ENCODE measurements at regions not wholly inside any gene's neighbourhood (a gene's known extent, or its start where the extent isn't known, plus 50 kb on each side); places are given as distances from the start of the nearest gene placed in this dataset.

DNA sequence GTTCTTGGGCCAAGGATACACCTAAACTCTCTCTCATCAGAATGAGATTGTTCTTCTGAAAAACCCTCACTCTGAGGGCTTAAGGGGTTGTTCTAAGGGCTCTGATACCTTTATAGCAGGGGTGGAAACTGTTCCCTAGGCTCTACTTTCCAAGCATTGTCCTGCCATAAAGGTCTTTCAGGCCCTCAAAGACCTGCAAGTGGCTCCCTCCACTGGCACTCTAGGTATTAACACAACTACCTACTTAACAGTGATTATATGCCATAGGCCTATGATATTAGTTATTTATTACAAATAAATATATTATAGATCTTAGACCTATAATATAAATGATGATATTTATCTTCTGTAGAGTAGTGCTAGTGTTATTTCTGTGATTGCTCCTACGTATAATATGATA, 473.7 kb upstream of the RPS6KA3 start:
- no peaks in the 10 kb centered on the region for H3K36me3 ChIP-seq (ENCODE audit: insufficient read depth, low read length)
- no peaks in the 10 kb centered on the region for H3K9me2 ChIP-seq (ENCODE audit: insufficient read depth, low read length)
- CTCF ChIA-PET (ENCODE audit: unreplicated experiment), result no interaction called here
- no peak overlapping the region for H3K4me3 ChIP-seq (ENCODE audit: low read depth, low read length, poor library complexity, severe bottlenecking)
- H3K4me1 ChIP-seq (ENCODE audit: insufficient read depth, low read length, poor library complexity, severe bottlenecking), result no peaks in the 10 kb centered on the region
- POLR2A ChIA-PET, result no interaction called here
- H4K20me1 ChIP-seq (ENCODE audit: insufficient read depth, low read length), result no peaks in the 10 kb centered on the region
- no peaks in the 10 kb centered on the region for H3K79me2 ChIP-seq (ENCODE audit: insufficient read depth, low read depth, low read length)
- H3K4me2 ChIP-seq (ENCODE audit: low read length), result no peak overlapping the region
- H3K9me3 ChIP-seq (ENCODE audit: low read length), result no peaks in the 10 kb centered on the region
- no peak overlapping the region for H2AFZ ChIP-seq (ENCODE audit: low read length)
- no TSS peak for BruUV-seq (replicated peaks)
- no peak for TF ChIP-seq EZH2phosphoT487 (IDR thresholded peaks at IDR 0.05; ENCODE audit: borderline replicate concordance, low read depth, low read length)
- TF ChIP-seq, protein P1, sequence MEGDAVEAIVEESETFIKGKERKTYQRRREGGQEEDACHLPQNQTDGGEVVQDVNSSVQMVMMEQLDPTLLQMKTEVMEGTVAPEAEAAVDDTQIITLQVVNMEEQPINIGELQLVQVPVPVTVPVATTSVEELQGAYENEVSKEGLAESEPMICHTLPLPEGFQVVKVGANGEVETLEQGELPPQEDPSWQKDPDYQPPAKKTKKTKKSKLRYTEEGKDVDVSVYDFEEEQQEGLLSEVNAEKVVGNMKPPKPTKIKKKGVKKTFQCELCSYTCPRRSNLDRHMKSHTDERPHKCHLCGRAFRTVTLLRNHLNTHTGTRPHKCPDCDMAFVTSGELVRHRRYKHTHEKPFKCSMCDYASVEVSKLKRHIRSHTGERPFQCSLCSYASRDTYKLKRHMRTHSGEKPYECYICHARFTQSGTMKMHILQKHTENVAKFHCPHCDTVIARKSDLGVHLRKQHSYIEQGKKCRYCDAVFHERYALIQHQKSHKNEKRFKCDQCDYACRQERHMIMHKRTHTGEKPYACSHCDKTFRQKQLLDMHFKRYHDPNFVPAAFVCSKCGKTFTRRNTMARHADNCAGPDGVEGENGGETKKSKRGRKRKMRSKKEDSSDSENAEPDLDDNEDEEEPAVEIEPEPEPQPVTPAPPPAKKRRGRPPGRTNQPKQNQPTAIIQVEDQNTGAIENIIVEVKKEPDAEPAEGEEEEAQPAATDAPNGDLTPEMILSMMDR (conservative IDR thresholded peaks at IDR 0.05; ENCODE audit: low read length), result no peak
- no peak overlapping the region for H3K27ac ChIP-seq (ENCODE audit: low read depth, low read length, poor library complexity, severe bottlenecking)
- no peak for DNase-seq (ENCODE audit: low spot score)
- intact Hi-C loops (cut with micrococcal nuclease; ENCODE audit: unreplicated experiment), result no loop called here

DNA sequence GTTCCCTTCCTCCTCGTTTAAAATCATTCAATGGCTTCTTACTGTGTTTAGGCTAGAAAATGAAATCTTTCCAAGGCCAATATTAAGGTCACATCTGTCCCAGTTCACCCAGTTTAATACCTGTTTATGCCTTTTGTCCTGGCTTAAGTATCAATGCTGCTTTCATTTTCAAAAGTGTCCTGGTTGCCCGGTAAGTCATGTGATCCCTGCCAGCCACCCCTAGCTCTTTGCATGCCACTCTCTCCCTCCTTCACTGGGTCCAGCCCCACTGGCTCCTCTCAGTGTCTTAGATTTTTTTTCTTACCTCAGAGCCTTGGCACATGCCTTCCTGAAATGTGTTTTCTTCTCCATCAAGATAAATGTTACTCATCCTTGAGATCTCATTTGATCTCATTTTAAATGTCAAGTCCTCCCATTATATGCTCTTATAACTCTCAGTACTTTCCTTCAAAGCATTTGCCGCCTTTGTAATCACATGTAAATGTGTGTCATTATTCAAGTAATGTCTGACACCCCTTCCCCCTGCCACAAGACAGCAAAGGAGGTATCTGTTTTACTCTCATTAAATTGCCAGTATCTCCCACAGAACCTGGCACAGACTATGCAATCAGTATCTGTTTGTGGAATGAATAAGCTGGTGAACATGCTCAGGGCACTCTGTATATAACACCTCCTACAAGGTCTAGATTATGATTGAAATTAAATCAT, 472.5 kb upstream of the RPS6KA3 start:
- Histone ChIP-seq H3K9me3 (ENCODE audit: low read length) (no peaks in the 10 kb centered on the region), H3K4me3 (ENCODE audit: low read depth, low read length, poor library complexity, severe bottlenecking) (no peak overlapping the region), H4K20me1 (ENCODE audit: insufficient read depth, low read length) (no peaks in the 10 kb centered on the region), H3K36me3 (ENCODE audit: insufficient read depth, low read length) (no peaks in the 10 kb centered on the region), H2AFZ (ENCODE audit: low read length) (no peak overlapping the region), H3K4me1 (ENCODE audit: insufficient read depth, low read length, poor library complexity, severe bottlenecking) (no peaks in the 10 kb centered on the region), H3K79me2 (ENCODE audit: insufficient read depth, low read depth, low read length) (no peaks in the 10 kb centered on the region), H3K9me2 (ENCODE audit: insufficient read depth, low read length) (no peaks in the 10 kb centered on the region), H3K4me2 (ENCODE audit: low read length) (no peak overlapping the region), H3K27ac (ENCODE audit: low read depth, low read length, poor library complexity, severe bottlenecking) (no peak overlapping the region)
- POLR2A ChIA-PET, result no interaction called here
- no peak for DNase-seq (ENCODE audit: low spot score)
- TF ChIP-seq, protein P1 (conservative IDR thresholded peaks at IDR 0.05; ENCODE audit: low read length), result no peak
- TF ChIP-seq EZH2phosphoT487 (IDR thresholded peaks at IDR 0.05; ENCODE audit: borderline replicate concordance, low read depth, low read length), result no peak
- CTCF ChIA-PET (ENCODE audit: unreplicated experiment), result no interaction called here
- no TSS peak for BruUV-seq (replicated peaks)
- intact Hi-C loops (cut with micrococcal nuclease; ENCODE audit: unreplicated experiment), result no loop called here

DNA sequence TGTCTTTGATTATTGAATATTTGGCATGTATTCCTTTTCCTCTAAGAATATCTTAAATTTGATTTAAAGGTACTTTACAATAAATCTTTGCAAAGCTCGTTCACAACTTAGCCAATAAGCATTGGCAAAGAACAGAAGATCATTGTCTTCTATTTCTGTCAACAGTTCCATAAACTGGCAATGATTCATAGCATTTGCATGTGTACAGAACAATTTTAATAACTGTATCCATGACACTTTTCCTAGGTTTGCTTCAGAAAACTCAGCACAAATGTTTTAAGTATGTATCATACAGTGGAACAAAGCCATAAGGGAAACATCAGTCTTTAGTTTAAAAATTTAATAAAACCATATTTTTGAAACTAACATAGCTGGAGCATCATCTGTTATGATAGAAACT, 462.7 kb upstream of the RPS6KA3 start:
- H3K36me3 ChIP-seq (ENCODE audit: insufficient read depth, low read length), result no peaks in the 10 kb centered on the region
- no peaks in the 10 kb centered on the region for H3K79me2 ChIP-seq (ENCODE audit: insufficient read depth, low read depth, low read length)
- intact Hi-C loops (cut with micrococcal nuclease; ENCODE audit: unreplicated experiment), result no loop called here
- no peak for DNase-seq (ENCODE audit: low spot score)
- no peak overlapping the region for H3K4me3 ChIP-seq (ENCODE audit: low read depth, low read length, poor library complexity, severe bottlenecking)
- ChIA-PET POLR2A (interaction anchor here (0.5 kb wide), 1 partner anchor 34 kb away, joined by 3 read pairs; no protein-coding TSS in a partner anchor), CTCF (ENCODE audit: unreplicated experiment) (no interaction called here)
- H3K4me2 ChIP-seq (ENCODE audit: low read length), result no peak overlapping the region
- H4K20me1 ChIP-seq (ENCODE audit: insufficient read depth, low read length), result no peaks in the 10 kb centered on the region
- BruUV-seq (replicated peaks), result no TSS peak
- no peak overlapping the region for H3K27ac ChIP-seq (ENCODE audit: low read depth, low read length, poor library complexity, severe bottlenecking)
- H3K4me1 ChIP-seq (ENCODE audit: insufficient read depth, low read length, poor library complexity, severe bottlenecking), result no peaks in the 10 kb centered on the region
- no peaks in the 10 kb centered on the region for H3K9me2 ChIP-seq (ENCODE audit: insufficient read depth, low read length)
- no peaks in the 10 kb centered on the region for H3K9me3 ChIP-seq (ENCODE audit: low read length)
- no peak overlapping the region for H2AFZ ChIP-seq (ENCODE audit: low read length)
- TF ChIP-seq EZH2phosphoT487 (IDR thresholded peaks at IDR 0.05; ENCODE audit: borderline replicate concordance, low read depth, low read length), result no peak
- TF ChIP-seq, protein P1 (conservative IDR thresholded peaks at IDR 0.05; ENCODE audit: low read length), result no peak
